ENCODE measurements at regions not wholly inside any gene's neighbourhood (a gene's known extent, or its start where the extent isn't known, plus 50 kb on each side); places are given as distances from the start of the nearest gene placed in this dataset.
"Not testable (repeated sequence)": the region's sequence is repeated elsewhere in the genome, so short reads cannot be mapped to it uniquely, and the experiment has no call there.

DNA sequence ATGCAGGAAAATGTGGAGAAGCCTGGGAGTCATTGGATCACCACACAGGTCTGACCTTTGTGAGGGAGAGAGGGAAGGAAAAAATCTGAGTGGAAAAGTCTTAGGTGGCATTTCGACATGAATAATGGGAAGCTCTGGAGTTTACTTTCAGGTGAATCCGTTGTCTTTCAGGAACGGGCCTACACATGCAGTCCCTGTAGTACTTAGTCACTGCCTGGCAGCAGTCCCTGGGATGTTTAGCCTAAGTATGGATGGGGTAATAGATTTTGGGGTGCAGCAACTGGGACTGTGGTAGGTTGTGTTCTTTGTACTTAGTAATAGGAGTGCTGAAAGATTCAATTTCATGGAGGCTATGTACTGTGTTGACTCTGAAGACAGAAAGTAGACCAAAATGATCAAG is 227.5 kb upstream of the EPHA3 start:
- H3K27me3 ChIP-seq, result no peaks in the 10 kb centered on the region
- no peak overlapping the region for H3K4me3 ChIP-seq
- ATAC-seq, result no peak
- TF ChIP-seq, protein P1, sequence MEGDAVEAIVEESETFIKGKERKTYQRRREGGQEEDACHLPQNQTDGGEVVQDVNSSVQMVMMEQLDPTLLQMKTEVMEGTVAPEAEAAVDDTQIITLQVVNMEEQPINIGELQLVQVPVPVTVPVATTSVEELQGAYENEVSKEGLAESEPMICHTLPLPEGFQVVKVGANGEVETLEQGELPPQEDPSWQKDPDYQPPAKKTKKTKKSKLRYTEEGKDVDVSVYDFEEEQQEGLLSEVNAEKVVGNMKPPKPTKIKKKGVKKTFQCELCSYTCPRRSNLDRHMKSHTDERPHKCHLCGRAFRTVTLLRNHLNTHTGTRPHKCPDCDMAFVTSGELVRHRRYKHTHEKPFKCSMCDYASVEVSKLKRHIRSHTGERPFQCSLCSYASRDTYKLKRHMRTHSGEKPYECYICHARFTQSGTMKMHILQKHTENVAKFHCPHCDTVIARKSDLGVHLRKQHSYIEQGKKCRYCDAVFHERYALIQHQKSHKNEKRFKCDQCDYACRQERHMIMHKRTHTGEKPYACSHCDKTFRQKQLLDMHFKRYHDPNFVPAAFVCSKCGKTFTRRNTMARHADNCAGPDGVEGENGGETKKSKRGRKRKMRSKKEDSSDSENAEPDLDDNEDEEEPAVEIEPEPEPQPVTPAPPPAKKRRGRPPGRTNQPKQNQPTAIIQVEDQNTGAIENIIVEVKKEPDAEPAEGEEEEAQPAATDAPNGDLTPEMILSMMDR (IDR thresholded peaks at IDR 0.05), result no peak
- no peaks in the 10 kb centered on the region for H3K4me1 ChIP-seq
- no peak for DNase-seq
- H3K36me3 ChIP-seq, result no peaks in the 10 kb centered on the region
- H3K27ac ChIP-seq, result no peak overlapping the region
- no peaks in the 10 kb centered on the region for H3K9me3 ChIP-seq
- intact Hi-C loops (cut with DNase I), result loop anchor here (2.0 kb wide), 1 partner anchor 13 kb away; no protein-coding TSS in a partner anchor

DNA sequence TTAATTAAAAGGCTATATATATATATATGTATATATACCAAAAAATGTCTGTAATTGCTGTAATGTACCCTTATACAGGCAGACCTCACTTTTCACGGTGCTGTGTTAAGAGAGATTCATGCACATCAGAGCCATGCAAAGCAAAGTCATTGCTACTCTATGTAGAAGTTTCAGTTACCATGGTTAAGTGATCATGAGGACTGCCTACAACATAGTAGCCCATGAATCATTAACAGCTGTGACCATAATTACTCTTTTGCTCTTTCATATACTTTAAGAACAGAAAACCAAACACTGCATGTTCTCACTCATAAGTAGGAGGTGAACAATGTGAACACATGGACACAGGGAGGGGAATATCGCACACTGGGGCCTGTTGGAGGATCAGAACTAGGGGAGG is 225.3 kb upstream of the EPHA3 start:
- no peak for DNase-seq
- Histone ChIP-seq H3K4me3 (no peak overlapping the region), H3K36me3 (no peaks in the 10 kb centered on the region), H3K27me3 (no peaks in the 10 kb centered on the region), H3K4me1 (no peaks in the 10 kb centered on the region), H3K9me3 (no peaks in the 10 kb centered on the region), H3K27ac (no peak overlapping the region)
- TF ChIP-seq, protein P1 (IDR thresholded peaks at IDR 0.05), result no peak
- no peak for ATAC-seq
- intact Hi-C loops (cut with DNase I), result no loop called here

DNA sequence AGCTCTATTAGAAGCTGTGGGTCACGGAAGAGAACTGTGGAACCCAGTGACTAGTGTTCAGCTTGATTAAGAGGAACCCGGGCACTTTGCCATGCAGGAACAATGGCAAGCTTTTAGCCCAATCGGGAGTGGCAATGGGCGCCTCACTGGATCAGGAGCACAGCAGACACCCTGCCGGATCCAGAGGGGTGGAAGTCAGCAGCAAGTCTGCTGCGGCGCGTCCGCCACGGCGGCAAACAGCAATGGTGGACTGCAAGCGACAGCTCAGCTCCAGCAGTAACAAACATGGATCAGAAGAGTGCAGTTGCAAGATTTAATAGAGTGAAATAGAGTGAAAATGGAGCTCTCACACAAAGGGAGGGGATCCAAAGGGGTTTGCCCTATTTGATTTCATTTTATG is 220.8 kb upstream of the EPHA3 start:
- H3K27me3 ChIP-seq; H3K27ac ChIP-seq; H3K4me3 ChIP-seq; DNase-seq; ATAC-seq; H3K36me3 ChIP-seq; H3K4me1 ChIP-seq; intact Hi-C loops (cut with DNase I); H3K9me3 ChIP-seq: not testable (repeated sequence)

DNA sequence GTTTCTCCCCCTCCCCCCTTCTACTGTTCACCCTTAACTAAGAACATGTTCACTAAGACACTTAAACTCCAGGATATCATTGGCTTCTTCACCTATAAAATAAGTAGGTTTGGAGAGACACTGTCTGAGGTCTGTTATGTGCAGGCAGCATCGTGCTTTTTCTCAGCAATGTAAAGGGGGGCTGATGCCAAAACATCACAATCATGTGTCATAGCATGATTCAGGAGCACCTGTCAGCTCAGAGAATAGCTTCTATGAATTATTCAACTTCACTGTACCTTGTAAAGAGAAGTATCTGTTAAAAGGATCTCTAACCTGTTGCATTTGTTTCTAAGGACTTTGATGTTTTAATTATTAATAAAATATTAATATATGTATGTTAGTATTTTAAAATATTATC is 211.4 kb upstream of the EPHA3 start:
- Histone ChIP-seq H3K27ac (no peak overlapping the region), H3K4me1 (no peaks in the 10 kb centered on the region), H3K4me3 (no peak overlapping the region), H3K27me3 (no peaks in the 10 kb centered on the region), H3K9me3 (no peaks in the 10 kb centered on the region), H3K36me3 (no peaks in the 10 kb centered on the region)
- DNase-seq, result no peak
- intact Hi-C loops (cut with DNase I), result no loop called here
- TF ChIP-seq, protein P1 (IDR thresholded peaks at IDR 0.05), result no peak
- ATAC-seq, result no peak

DNA sequence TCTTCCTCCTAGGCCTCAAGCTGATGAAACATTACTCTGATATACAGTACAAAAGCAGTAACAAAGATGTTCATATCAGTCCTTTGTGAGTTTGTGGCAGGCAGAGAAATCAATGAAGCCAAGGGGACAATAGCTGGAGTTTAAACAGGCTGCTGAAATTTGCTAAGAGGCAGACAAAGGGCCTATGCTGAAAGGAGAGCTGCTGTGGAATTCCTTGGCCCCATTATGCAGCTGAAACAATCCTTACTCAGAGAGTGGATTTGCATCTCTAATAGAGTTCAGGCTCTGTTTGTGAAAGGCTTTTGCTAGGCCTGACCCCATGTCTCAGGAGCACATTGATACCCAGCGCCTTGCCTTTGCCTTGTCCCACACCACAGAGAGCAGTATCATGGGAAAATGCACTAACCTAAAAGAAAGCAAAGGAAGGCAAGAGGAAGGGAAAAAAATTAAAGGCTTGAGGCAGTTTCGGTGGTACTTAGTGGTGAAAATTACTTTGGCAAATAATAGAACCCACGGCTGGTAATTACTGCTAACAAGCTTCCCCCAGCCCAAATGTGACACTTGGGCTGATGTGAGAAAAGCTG is 195.0 kb upstream of the EPHA3 start:
- H3K36me3 ChIP-seq, result no peaks in the 10 kb centered on the region
- no peak overlapping the region for H3K27ac ChIP-seq
- intact Hi-C loops (cut with DNase I), result no loop called here
- H3K4me1 ChIP-seq, result no peaks in the 10 kb centered on the region
- ATAC-seq, result no peak
- TF ChIP-seq, protein P1 (IDR thresholded peaks at IDR 0.05), result no peak
- no peaks in the 10 kb centered on the region for H3K9me3 ChIP-seq
- no peaks in the 10 kb centered on the region for H3K27me3 ChIP-seq
- DNase-seq, result no peak
- H3K4me3 ChIP-seq, result no peak overlapping the region

DNA sequence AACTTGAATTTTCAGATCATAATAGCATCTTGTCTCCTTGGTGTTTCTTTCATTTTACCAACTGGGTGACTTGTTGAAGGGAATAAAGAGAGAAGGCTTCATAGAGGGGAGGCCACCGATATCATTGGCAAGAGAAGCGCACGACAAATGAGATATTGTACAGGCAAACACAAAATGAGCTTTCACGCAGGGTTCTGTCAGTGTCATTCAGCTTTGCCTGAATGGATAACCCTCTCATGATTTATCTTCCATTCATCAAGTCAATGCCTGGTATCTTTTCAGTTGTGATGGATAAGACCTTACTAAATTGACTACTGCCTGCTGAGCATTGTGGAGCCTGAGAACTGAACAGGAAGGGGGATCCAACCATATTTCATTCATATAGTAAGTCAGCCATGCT is 188.6 kb upstream of the EPHA3 start:
- intact Hi-C loops (cut with DNase I), result no loop called here
- TF ChIP-seq, protein P1 (IDR thresholded peaks at IDR 0.05), result no peak
- no peak for DNase-seq
- no peak for ATAC-seq
- H3K27ac ChIP-seq, result no peak overlapping the region
- no peaks in the 10 kb centered on the region for H3K36me3 ChIP-seq
- no peaks in the 10 kb centered on the region for H3K9me3 ChIP-seq
- no peak overlapping the region for H3K4me3 ChIP-seq
- H3K4me1 ChIP-seq, result no peaks in the 10 kb centered on the region
- H3K27me3 ChIP-seq, result no peaks in the 10 kb centered on the region
